ENCODE measurements at regions not wholly inside any gene's neighbourhood (a gene's known extent, or its start where the extent isn't known, plus 50 kb on each side); places are given as distances from the start of the nearest gene placed in this dataset.
A peak's percentile ranks its signal among the peaks of the same experiment; 100 is the strongest.
"Not testable (repeated sequence)": the region's sequence is repeated elsewhere in the genome, so short reads cannot be mapped to it uniquely, and the experiment has no call there.

DNA sequence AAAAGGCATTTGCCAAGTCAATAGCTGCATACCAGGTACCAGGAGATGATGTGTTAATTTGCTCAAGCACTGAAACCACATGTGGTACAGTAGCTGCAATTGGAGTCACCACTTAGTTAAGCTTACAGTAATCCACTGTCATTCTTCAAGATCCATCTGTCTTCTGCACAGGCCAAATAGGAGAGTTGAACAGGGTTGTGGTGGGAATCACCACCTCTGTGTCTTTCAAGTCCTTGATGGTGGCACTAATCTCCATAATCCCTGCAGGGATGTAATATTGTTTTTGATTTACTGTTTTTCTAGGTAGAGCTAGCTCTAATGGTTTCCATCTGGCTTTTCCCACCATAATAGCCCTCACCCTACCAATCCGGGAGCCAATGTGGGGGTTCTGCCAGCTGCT, 91.9 kb downstream of the FCRL5 start:
- FAIRE-seq (no peak), DNase-seq (ENCODE audit: low spot score) (no peak)

DNA sequence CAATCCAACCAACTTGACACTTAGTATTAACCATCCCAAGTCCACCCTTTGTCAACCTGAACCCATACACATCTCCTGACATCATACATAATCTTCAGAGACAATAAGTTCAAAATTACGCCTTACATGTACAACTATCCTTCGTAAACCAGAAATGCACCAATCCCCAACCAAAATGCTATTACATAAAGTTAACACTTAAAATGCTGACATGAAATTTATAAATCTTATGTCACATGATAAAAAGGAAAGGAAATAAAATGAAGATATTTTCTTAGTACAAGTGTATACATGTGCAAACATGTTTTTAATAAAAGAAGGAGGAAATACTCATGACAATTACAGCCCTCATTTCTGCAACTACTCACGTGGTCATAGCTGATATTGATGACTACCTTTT, 95.0 kb downstream of the FCRL5 start:
- FAIRE-seq (no peak), DNase-seq (ENCODE audit: low spot score) (no peak)

DNA sequence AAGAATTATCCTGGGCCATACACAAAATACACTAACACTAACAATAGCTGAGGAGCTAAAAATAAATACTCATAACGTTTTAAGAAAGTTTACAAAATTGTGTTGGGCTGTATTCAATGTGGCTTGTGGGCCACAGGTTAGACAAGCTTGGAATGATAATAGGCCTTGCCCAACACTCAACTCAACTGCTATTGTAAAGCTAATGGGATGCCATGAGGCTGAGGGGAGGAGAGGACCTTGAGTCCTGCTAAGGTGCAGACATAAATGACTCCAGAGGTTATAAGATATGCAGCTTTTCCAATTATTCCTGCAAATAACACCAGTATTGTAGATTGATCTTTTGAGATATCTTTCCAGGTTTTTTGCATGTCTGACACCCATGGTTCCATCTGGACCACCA, 97.0 kb downstream of the FCRL5 start:
- no peak for FAIRE-seq
- no peak for DNase-seq (ENCODE audit: low spot score)

DNA sequence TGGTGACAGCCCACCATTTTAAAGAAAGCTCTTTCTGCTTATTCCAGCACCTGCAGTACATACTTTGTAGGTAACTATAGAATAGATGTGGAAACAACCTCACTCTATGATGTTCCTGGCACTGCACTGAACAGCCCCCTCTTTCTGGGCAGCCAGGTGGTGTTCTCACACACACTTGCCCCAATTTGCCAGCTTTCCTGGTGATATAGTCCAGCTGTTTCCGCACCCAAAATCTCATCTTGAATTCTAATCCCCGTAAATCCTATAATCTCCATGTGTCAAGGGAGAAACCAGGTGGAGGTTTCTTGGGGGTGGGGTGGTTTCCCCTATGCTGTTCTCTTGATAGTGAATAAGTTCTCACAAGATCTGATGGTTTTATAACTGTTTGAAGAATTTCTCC, 102.2 kb downstream of the FCRL5 start:
- no peak for FAIRE-seq

DNA sequence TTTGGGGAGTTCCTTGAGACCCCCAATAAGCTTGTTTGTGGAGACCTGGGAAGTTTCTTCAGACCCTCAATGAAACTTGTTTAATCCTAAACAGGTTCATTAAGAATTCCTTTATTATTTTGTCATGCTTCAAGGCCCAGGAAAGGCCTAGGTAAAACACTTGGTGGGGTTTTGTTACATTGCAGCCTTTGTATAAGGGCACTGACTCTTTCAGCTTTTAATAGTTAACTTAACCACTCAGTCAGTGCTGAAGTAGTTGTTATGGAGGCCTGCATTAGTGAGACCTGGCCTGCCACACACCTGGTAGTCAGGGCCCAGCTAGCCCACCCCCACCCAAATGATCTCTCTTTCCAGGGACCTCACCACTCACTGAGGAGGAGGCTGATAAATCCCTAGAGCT, 103.7 kb downstream of the FCRL5 start:
- no peak for FAIRE-seq
- no peak for DNase-seq (ENCODE audit: low spot score)

More for the DNA sequence above, 102.2 kb downstream of the FCRL5 start:
- DNase-seq (ENCODE audit: low spot score): no peak

DNA sequence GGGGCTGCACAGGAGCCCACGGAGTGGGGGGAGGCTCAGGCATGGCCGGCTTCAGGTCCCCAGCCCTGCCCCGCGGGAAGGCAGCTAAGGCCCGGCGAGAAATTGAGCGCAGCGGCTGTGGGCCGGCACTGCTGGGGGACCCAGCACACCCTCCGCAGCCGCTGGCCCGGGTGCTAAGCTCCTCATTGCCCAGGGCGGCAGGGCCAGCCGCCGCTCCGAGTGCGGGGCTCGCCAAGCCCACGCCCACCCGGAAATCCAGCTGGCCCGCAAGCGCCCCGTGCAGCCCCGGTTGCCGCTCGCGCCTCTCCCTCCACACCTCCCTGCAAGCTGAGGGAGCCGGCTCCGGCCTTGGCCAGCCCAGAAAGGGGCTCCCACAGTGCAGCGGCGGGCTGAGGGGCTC, 106.0 kb downstream of the FCRL5 start:
- not testable (repeated sequence) for FAIRE-seq; DNase-seq (ENCODE audit: low spot score)

DNA sequence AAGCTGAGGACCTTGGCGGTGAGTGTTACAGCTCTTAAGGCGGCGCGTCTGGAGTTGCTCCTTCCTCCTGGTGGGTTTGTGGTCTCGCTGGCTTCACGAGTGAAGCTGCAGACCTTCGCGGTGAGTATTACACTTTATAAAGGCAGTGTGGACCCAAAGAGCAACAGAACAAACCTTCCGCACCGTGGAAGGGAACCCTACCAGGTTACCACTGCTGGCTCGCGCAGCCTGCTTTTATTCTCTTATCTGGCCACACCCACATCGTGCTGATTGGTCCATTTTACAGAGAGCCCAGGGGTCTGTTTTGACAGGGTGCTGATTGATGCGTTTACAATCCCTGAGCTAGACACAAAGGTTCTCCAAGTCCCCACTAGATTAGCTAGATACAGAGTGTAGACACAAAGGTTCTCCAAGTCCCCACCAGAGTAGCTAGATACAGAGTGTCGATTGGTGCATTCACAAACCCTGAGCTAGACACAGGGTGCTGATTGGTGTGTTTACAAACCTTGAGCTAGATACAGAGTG, 106.6 kb downstream of the FCRL5 start:
- DNase-seq (ENCODE audit: low spot score): not testable (repeated sequence)

DNA sequence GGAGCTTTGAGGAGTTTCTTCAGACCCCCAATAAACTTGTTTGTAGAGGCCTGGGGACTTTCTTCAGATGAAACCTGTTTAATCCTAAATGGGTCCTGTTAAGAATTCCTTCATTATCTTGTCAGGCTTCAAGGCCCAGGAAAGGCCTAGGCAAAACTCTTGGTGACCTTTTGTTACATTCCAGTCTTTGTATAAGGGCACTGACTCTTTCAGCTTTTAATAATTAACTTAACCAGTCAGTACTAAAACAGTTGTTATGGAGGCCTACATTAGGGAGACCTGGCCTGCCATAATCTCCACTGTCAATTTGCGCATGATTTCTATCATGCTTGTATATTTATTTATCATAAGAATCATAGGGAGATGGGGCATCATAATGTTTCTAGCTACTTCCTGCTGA, 110.2 kb downstream of the FCRL5 start:
- FAIRE-seq: no peak
- DNase-seq (ENCODE audit: low spot score): peak; percentile 45

More for the DNA sequence above, 106.6 kb downstream of the FCRL5 start:
- not testable (repeated sequence) for FAIRE-seq

DNA sequence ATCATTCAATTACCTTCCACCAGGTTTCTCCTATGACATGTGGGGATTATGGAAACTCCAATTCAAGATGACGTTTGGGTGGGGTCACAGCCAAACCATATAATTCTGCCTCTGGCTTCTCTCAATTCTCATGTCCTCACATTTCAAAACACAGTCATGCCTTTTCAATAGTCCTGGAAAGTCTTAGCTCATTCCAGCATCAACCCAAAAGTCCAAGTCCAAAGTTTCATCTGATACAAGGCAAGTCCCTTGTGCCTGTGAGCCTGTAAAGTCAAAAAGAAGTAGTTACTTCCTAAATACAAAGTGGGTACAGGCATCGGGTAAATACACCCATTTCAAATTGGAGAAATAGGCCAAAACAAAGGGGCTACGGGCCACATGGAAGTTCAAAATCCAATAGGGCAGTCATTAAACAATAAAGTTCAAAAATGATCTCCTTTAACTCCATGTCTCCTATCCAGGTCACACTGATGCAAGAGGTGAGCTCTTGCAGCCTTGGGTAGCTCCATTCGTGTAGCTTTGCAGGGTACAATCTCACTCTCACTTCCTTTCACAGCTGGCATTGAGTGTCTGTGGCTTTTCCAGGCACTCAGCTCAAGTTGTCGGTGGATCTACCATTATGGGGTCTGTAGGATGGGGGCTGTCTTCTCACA, 112.9 kb downstream of the FCRL5 start:
- FAIRE-seq: no peak
- DNase-seq (ENCODE audit: low spot score): no peak

DNA sequence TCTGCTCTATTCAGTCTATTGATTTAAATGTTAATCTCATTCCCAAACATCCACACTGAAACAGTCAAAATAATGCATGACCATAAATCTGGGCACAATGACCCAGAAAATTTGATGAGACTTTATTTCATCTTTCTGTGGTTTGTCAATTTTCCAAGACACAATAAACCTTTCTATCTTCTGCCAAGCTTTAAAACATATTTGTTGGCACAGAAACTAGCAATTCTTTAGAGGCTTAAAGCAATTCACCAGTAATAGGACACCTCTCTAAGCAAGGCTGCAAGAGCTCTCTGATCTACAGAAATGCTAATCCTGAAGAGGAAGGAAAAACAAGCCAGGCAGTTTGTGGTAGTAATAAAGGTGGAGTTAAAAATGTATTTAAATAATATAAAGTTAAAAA, 113.7 kb downstream of the FCRL5 start:
- FAIRE-seq (no peak), DNase-seq (ENCODE audit: low spot score) (no peak)

DNA sequence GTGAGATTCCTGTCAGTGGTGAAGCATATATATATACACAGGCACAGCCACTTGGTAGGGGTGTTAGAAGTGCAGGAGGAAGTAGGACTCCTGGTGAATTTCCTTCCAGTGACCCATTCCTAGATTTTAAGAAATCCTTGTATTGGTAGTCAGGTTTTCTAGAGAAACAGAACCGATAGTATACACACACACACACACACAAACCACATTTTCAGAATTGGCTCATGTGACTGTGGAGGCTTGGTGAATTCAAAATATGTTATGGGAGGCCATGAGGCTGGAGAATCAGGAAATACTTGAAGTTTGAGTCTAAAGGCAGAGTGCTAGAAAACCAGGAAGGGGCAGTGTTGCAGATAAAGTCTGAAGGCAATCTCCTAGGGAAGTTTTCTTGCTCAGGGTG, 114.2 kb downstream of the FCRL5 start:
- no peak for DNase-seq (ENCODE audit: low spot score)
- FAIRE-seq: no peak

DNA sequence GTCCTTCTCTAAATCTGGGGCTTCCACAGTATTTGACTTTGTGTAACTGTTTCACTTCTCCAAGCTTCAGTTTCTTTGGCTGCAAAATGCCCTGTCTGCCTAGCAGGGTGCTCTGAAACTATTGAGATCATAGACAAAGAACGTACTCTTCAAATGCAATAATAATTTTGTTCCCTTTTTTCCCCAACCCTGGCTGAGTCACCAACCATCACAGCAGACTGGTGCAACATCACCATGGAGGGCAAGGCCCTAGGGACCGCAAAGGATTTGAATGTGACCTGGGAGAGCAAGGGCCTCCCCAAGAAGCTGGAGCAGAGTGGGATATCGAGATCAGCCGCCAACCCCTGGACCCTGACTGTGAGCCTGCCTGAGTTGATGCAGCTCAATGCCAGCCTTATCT, 115.0 kb downstream of the FCRL5 start:
- FAIRE-seq: no peak

DNA sequence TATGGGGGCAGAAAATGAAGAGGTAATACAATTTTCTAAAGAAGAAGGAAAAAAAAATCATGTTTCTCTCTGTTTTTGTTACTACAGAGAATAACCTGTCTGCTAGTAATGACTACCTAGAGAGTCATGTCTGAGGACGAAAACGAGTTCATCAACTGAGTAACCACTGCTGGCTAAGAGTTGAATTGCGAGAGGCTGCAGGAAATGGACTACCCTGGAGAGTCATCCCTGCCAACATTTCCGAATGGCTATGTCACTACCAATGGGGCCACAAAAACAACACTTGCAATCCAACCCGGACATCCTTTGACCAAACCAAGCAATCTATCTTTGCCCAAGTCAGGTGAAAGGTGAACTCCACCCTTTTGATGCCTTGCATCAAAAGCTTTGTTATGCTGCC, 120.6 kb downstream of the FCRL5 start:
- DNase-seq (ENCODE audit: low spot score) (peak; percentile 59), FAIRE-seq (no peak)

More for the DNA sequence above, 115.0 kb downstream of the FCRL5 start:
- DNase-seq (ENCODE audit: low spot score): no peak

DNA sequence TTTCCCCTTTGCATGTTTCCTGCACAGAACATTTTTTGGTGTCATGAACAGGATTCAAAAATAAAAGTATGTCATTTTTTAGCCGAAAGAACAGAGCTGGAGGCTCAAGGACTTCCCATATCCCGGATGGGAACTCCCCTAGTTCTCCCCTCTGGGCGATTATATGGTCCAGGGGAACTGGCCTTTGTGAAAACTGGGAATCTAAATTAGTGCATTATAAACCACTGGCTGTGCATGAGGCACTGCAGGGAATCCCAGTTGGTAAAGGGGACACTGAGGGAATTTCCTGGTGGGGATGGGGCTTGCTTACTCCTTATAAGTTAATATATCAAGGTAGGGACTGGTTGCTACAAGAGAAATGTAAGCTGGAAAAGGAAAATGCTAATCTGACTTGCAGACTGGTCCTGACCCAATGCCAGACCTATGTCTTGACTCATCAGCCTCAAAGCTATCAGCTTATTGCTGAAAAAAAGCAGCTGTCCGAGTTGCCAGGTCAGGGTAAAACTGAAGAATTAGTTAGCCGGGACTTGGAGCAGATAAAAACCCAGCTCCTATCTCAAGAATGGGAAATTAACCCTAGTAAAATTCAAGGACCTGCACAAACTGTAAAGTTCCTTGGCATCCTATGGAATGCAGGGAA, 122.6 kb downstream of the FCRL5 start:
- no peak for FAIRE-seq
- no peak for DNase-seq (ENCODE audit: low spot score)

DNA sequence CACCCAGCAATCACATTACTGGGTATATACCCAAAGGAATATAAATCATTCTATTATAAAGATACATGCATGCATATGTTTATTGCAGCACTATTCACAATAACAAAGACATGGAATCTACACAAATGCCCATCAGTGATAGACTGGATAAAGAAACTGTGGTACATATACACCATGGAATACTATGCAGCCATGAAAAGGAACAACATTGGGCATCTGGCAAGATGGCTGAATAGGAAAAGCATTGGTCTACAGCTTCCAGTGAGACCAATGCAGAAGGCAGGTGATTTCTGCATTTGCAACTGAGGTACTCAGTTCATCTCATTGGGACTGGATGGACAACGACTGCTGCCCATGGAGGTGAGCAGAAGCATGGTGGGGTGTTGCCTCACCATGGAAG, 128.6 kb downstream of the FCRL5 start:
- not testable (repeated sequence) for DNase-seq (ENCODE audit: low spot score); FAIRE-seq

DNA sequence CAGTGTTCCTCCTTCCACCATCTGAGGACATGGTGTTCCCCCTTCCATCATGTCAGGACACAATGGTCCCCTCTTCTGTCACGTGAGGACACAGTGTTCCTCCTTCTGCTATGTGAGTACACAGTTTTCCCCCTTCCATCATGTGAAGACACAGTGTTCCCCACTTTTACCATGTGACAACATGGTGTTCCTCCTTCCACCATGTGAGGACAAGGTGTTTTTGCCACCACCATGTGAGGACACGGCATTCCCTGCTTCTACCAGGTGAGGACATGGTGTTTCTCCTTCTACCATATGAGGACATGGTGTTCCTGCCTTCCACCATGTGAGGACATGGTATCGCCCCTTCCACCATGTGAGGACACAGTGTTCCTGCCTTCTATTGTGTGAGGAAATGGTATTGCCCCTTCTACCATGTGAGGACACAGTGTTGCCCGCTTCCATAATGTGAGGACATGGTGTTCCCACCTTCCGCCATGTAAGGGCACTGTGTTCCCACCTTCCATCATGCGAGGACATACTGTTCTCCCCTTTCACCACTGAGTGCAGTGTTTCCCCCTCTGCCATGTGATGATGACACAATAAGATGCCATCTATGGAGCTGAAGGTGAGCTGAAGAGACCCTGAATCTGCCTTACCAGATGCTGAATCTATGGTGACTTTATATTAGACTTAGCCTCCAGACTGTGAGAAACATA, 132.3 kb downstream of the FCRL5 start:
- FAIRE-seq (no peak), DNase-seq (ENCODE audit: low spot score) (no peak)

DNA sequence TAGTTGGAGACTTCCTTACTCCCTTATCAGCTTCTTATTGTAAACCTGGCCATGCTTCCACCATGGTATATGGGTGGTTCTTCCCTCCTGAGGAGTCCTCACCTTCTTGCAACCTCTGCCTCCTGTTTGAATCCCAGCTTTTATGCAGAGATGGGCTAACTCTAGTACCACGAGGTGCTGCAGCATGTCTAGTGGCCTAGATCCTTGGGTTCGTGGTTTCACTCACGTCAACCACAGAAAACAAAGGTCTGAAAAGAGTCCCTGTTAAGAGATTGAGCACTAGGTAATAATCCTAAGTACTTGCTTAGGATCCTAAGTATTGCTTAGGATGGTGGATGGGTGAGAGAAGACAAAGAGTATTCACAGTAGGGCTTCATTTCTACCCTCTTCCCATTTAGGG, 133.7 kb downstream of the FCRL5 start:
- no peak for FAIRE-seq
- DNase-seq (ENCODE audit: low spot score): no peak

DNA sequence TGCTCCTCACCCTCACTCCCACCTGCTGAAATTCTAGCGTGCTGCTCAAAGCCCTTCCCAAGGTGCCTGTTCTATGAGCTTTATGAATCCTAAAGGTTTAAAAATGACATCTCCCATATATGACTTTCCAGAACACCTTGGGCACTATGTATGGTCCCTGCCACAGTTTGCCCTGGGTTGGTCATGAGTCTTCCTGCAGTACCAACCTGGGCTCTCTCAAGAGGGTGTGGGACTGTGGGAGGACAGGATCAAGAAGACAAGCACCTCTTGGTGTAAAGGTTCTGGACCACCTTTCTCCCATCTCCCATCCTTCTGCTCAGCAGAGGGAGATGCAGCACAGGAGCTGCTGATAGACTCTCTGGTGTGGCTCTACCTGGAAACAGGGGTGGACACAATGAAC, 134.1 kb downstream of the FCRL5 start:
- no peak for DNase-seq (ENCODE audit: low spot score)

DNA sequence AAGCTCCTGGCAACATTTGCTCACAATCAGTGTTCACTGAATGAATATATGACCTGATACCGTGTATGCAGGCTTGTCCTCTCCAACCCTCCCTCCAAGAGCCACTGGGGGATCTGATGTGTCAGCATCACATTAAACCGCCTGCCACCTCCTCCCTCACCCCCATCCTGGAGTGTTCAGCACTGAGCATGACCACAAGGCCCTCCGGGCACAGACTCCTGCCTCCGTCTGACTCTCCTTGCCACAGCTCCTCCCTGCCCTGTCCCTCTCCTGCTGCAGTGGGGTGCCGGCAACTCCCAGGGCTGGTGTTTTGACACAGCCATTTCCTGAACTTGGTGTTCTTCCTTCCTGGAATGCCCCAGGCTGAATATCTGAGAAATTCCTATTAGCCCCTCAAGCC, 136.7 kb downstream of the FCRL5 start:
- no peak for FAIRE-seq
- DNase-seq (ENCODE audit: low spot score): no peak

More for the DNA sequence above, 134.1 kb downstream of the FCRL5 start:
- no peak for FAIRE-seq

DNA sequence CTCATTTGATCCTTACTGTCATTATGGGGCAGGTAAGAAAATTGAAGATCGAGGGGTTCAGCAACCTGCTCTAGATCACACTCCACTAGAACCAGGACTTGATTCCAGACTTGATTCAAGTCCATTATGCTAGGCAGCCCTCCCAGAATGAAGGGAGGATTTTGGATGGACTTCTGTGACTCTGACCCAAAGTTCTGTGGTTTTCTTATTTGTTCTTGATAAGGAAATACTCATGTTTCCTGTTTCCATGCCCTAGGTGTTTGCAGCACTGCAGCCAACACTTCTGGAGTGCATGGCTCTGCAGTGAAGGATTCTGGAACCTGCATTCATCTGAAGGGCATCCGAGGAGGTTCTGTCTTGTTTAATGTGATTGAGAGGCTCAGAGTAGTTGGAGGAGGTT, 140.0 kb downstream of the FCRL5 start:
- FAIRE-seq (no peak), DNase-seq (ENCODE audit: low spot score) (no peak)

DNA sequence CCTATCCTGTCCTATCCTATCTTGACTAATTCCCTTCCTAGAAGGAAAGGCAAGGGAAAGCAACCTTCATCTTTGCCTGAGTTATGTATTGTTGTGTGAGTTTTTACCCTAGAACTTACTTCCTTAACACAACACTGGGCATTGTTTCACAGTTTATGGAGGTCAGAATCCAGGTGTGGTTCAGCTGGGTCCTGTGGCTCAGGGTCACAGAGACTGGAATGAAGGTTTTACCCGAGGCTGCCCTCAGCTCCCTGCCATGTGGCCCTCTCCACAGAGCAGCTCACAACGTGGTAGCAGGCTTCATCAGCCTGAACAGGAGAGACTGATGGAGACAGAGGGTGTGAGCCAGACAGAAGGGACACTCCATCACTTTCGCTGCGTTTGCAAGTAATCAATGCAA, 140.5 kb downstream of the FCRL5 start:
- FAIRE-seq: no peak
- DNase-seq (ENCODE audit: low spot score): no peak

DNA sequence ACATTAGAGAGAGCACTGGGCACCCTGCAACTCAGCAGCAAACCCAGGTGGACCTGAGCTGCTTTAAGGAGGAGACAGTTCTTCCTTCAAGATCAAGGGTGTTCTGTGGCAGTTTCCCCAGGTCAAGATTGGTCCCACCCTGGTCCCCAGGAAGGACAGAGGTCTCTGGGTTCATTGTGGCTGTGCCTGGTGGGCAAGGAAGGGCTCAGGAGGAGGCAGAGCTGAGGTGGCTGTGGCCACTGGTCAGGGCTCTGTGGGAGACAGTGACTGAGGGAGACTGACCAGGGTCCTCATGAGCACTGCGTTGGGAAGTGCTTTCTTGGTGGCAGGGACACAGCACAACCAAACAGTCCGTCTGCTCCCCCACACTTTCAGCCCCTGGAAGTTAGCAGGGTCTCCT, 141.3 kb downstream of the FCRL5 start:
- DNase-seq (ENCODE audit: low spot score): no peak
- FAIRE-seq: no peak

All from RCC 7860 (cell line).